GM23248 (cell line): ENCODE measurements at regions not wholly inside any gene's neighbourhood (a gene's known extent, or its start where the extent isn't known, plus 50 kb on each side); places are given as distances from the start of the nearest gene placed in this dataset.

Experiments
- EZH2 ChIP-seq: fragments of 200-600 bp; sonication (generic); IDR thresholded peaks from 2 replicates; pipeline ENCODE4 v1.6.1; 2018; ENCODE audit warnings: antibody characterized with exemption, mild to moderate bottlenecking; ENCODE audit not compliant: insufficient read depth, poor library complexity, severe bottlenecking
- EZH2phosphoT487 ChIP-seq: fragments of 200-600 bp; sonication (generic); IDR thresholded peaks from 2 replicates; pipeline ENCODE4 v1.6.1; 2018; ENCODE audit warnings: antibody characterized with exemption, moderate library complexity, mild to moderate bottlenecking, low read depth; ENCODE audit not compliant: insufficient read depth

DNA sequence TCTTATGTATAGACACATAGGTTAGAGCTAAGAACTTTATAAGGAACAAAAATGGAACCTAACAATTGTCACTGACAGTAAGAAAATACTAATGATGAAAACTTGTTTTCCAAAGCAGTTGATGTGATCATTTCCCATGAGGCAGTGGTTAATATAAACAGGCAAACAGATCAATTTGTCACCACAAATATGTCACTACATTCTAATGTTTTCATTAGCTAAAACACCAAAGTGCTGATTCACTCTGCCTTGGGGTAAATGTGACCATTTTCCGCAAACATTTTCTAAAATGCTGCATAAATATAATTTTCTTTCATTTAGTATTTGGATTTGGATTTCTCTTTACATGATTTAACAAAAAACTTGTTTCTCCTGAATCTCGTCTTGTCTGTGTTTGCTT lies 408.9 kb upstream of the CTSO start:
- TF ChIP-seq EZH2 (no peak), EZH2phosphoT487 (peak; percentile 65; the same call in 1 of the 2 replicates)
